ENCODE measurements at regions not wholly inside any gene's neighbourhood (a gene's known extent, or its start where the extent isn't known, plus 50 kb on each side); places are given as distances from the start of the nearest gene placed in this dataset.

DNA sequence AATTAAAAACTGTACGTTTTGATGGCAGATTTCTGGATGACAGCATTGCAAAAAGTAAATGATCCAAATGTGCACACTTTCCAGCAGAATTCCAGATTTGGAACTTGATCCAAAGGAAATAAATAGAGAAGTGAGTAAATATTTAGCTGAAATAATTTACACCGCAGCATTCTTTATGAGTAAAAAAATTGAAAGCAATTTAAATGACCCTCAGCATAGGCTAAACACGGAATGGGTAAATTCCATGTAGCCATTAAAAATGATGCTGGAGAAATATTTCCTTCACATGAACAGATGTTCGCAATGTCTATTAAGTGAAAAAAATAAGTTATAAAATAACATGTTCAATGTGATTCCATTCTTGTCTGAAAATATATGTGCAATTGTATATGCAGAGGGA is 424.8 kb downstream of the HS3ST3B1 start:
- Histone ChIP-seq H3K79me2 (ENCODE audit: insufficient read depth, low read length) (no peaks in the 10 kb centered on the region), H3K27me3 (ENCODE audit: insufficient read depth, low read length) (no peaks in the 10 kb centered on the region), H3K4me2 (ENCODE audit: low read length) (no peak overlapping the region), H3K4me3 (replicated peaks in 1 of 2; ENCODE audit: low read depth in 1 of 2, low read length in 2 of 2) (no peak overlapping the region), H4K20me1 (ENCODE audit: insufficient read depth) (no peaks in the 10 kb centered on the region), H3K9me3 (ENCODE audit: control insufficient read depth in 1 of 2, insufficient read depth in 1 of 2, low read depth in 1 of 2, low read length in 2 of 2) (no peaks in the 10 kb centered on the region; a peak in 1 of 4 replicates), H3K9ac (ENCODE audit: low read length) (no peak overlapping the region), H3K27ac (ENCODE audit: low read depth, low read length) (no peak overlapping the region), H3K9me2 (ENCODE audit: insufficient read depth) (no peaks in the 10 kb centered on the region), H2AFZ (ENCODE audit: low read depth, low read length, poor library complexity, severe bottlenecking) (no peak overlapping the region), H3K36me3 (ENCODE audit: control insufficient read depth in 1 of 2, insufficient read depth in 2 of 2, low read length in 2 of 2) (no peaks in the 10 kb centered on the region), H3K4me1 (ENCODE audit: control insufficient read depth in 1 of 2, insufficient read depth in 2 of 2, low read length in 2 of 2) (no peaks in the 10 kb centered on the region)
- POLR2A ChIA-PET: no interaction called here
- CTCF ChIA-PET: no interaction called here
- RAD21 ChIA-PET (ENCODE audit: low non-redundant PET in 1 of 2, low total read pairs in 2 of 2, uncharacterized antibody in 2 of 2, unreplicated experiment in 2 of 2): no interaction called here
- intact Hi-C loops (cut with micrococcal nuclease): no loop called here
- BruUV-seq (replicated peaks): no TSS peak
- ATAC-seq (no peak), DNase-seq (ENCODE audit: low read depth, low spot score) (no peak)
- TF ChIP-seq, protein P1, sequence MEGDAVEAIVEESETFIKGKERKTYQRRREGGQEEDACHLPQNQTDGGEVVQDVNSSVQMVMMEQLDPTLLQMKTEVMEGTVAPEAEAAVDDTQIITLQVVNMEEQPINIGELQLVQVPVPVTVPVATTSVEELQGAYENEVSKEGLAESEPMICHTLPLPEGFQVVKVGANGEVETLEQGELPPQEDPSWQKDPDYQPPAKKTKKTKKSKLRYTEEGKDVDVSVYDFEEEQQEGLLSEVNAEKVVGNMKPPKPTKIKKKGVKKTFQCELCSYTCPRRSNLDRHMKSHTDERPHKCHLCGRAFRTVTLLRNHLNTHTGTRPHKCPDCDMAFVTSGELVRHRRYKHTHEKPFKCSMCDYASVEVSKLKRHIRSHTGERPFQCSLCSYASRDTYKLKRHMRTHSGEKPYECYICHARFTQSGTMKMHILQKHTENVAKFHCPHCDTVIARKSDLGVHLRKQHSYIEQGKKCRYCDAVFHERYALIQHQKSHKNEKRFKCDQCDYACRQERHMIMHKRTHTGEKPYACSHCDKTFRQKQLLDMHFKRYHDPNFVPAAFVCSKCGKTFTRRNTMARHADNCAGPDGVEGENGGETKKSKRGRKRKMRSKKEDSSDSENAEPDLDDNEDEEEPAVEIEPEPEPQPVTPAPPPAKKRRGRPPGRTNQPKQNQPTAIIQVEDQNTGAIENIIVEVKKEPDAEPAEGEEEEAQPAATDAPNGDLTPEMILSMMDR (IDR thresholded peaks at IDR 0.05 in 2 of 3, conservative IDR thresholded peaks at IDR 0.05 in 1 of 3; ENCODE audit: borderline replicate concordance in 1 of 3, insufficient read depth in 1 of 3, low read depth in 2 of 3, low read length in 2 of 3): no peak
- TF ChIP-seq EZH2 (IDR thresholded peaks at IDR 0.05) (no peak), POLR2A (IDR thresholded peaks at IDR 0.05; ENCODE audit: borderline replicate concordance, extremely low read depth, insufficient read depth, insufficient read length) (no peak), SRF (IDR thresholded peaks at IDR 0.05; ENCODE audit: low read depth) (no peak), ZFX (IDR thresholded peaks at IDR 0.05) (no peak), FOSL1 (IDR thresholded peaks at IDR 0.05; ENCODE audit: low read depth) (no peak), ELF1 (IDR thresholded peaks at IDR 0.05; ENCODE audit: borderline replicate concordance, low read depth) (no peak), JUND (IDR thresholded peaks at IDR 0.05) (no peak), EZH2phosphoT487 (IDR thresholded peaks at IDR 0.05; ENCODE audit: borderline replicate concordance) (no peak), SP1 (IDR thresholded peaks at IDR 0.05; ENCODE audit: low read depth) (no peak), EGR1 (IDR thresholded peaks at IDR 0.05; ENCODE audit: low read depth) (no peak), ZNF274 (IDR thresholded peaks at IDR 0.05; ENCODE audit: low read depth, low read length) (no peak), TCF7L2 (IDR thresholded peaks at IDR 0.05; ENCODE audit: borderline replicate concordance, extremely low read depth, insufficient read depth, insufficient read length) (no peak), POLR2AphosphoS5 (IDR thresholded peaks at IDR 0.05; ENCODE audit: low read depth, low read length) (no peak), RAD21 (IDR thresholded peaks at IDR 0.05; ENCODE audit: low read depth) (no peak)
- TF ChIP-seq, protein P2, sequence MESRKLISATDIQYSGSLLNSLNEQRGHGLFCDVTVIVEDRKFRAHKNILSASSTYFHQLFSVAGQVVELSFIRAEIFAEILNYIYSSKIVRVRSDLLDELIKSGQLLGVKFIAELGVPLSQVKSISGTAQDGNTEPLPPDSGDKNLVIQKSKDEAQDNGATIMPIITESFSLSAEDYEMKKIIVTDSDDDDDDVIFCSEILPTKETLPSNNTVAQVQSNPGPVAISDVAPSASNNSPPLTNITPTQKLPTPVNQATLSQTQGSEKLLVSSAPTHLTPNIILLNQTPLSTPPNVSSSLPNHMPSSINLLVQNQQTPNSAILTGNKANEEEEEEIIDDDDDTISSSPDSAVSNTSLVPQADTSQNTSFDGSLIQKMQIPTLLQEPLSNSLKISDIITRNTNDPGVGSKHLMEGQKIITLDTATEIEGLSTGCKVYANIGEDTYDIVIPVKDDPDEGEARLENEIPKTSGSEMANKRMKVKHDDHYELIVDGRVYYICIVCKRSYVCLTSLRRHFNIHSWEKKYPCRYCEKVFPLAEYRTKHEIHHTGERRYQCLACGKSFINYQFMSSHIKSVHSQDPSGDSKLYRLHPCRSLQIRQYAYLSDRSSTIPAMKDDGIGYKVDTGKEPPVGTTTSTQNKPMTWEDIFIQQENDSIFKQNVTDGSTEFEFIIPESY (IDR thresholded peaks at IDR 0.05; ENCODE audit: extremely low read depth, insufficient replicate concordance, low read length): no peak
- TF ChIP-seq, protein P3, sequence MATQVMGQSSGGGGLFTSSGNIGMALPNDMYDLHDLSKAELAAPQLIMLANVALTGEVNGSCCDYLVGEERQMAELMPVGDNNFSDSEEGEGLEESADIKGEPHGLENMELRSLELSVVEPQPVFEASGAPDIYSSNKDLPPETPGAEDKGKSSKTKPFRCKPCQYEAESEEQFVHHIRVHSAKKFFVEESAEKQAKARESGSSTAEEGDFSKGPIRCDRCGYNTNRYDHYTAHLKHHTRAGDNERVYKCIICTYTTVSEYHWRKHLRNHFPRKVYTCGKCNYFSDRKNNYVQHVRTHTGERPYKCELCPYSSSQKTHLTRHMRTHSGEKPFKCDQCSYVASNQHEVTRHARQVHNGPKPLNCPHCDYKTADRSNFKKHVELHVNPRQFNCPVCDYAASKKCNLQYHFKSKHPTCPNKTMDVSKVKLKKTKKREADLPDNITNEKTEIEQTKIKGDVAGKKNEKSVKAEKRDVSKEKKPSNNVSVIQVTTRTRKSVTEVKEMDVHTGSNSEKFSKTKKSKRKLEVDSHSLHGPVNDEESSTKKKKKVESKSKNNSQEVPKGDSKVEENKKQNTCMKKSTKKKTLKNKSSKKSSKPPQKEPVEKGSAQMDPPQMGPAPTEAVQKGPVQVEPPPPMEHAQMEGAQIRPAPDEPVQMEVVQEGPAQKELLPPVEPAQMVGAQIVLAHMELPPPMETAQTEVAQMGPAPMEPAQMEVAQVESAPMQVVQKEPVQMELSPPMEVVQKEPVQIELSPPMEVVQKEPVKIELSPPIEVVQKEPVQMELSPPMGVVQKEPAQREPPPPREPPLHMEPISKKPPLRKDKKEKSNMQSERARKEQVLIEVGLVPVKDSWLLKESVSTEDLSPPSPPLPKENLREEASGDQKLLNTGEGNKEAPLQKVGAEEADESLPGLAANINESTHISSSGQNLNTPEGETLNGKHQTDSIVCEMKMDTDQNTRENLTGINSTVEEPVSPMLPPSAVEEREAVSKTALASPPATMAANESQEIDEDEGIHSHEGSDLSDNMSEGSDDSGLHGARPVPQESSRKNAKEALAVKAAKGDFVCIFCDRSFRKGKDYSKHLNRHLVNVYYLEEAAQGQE (IDR thresholded peaks at IDR 0.05; ENCODE audit: low read depth): no peak
- TF ChIP-seq, protein P4, sequence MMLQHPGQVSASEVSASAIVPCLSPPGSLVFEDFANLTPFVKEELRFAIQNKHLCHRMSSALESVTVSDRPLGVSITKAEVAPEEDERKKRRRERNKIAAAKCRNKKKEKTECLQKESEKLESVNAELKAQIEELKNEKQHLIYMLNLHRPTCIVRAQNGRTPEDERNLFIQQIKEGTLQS (IDR thresholded peaks at IDR 0.05): no peak
